GM18867 (cell line): ENCODE measurements at regions not wholly inside any gene's neighbourhood (a gene's known extent, or its start where the extent isn't known, plus 50 kb on each side); places are given as distances from the start of the nearest gene placed in this dataset.

Experiments
- ATAC-seq: cut with Tn5 transposase; IDR thresholded peaks from one replicate; pipeline ENCODE4 v1.9.1; 2021; ENCODE audit warnings: mild to moderate bottlenecking, moderate library complexity; ENCODE audit not compliant: unreplicated experiment

DNA sequence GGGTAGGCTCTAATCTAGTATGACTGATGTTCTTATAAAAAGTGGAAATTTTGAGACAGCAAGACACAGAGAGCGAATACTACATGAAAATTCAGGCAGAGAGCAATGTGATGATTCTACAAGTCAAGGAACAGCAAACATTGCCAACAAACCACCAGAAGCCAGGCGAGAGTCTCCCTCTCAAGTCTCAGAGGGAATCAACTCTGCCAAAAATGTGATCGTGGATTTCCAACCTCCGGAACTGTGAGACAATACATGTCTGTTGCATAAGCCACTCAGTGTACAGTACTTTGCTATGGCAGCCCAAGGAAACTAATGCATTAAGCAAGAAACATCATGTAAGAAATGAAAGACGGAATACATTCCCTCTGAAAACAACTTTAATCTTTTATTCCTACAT lies 52.1 kb upstream of the CCNG1 start:
- ATAC-seq = no peak

DNA sequence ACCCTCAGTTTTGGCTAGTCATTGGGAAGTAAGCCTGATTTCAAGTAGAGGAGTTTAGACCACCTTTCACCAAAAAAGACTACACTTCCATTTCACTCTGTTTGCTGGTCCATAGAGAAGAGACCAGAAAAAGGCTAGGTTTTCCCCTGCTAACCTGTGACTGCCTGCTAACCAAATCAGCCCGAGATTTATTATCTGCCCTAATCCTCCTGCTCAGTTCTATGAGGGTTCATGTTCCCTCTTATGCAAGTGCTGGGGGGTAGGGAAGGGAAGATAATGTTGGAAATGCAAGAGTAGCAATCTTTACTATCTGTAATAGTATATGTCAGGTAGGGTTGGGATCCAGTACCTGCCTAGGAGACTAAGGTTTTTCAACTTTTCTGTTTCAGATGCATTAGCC lies 51.6 kb upstream of the CCNG1 start:
- ATAC-seq = no peak

DNA sequence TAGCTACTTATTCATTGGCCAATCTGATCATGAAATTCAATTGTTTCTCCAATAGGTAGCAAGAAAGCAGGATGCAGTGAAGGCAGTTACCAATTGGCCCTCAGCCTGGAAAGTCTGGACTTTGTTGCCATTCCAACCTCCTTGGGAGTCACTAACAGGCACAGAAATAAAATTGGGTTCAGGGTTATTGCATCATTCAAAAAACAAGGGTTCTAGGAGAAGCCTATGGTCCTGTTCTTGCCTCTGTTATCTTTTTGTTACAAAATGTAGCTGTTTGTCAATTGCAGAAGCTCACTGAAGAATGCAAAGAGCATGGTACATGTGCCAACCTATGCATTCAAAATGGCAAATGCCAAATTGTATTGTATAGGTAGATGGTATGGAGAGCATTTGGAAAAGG lies 51.0 kb upstream of the CCNG1 start:
- ATAC-seq = no peak

DNA sequence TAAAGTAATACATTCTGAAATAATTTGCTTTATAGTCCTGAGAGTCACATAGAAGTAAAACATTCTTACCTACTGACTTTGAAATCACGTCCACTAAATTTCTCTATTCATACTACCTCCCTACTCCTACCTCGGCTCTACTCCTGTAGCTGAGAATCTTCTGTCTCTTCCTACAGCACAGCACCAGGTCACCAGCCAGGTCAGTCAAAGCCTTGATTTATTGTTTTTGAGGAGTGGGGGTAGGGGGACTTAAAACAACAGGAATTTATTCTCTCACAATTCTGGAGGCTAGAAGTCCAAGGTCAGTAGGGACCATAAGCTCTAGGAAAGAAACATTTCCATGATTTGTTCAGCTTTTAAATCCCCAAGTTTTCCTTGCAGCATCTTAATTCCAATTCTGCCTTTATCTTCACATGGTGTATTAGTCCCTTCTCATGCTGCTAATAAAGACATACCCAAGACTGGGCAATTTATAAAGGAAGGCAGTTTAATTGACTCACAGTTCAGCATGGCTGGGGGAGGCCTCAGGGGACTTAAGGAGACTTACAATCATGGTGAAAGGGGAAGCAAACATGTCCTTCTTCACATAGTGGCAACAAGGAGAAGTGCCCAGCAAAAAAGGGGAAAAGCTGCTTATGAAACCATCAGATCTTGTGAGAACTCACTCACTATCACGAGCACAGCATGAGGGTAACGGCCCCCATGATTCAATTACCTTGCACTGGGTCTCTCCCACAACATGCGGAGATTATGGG lies 49.6 kb upstream of the CCNG1 start:
- no peak for ATAC-seq
